Stimulated activated CD4-positive, alpha-beta T cell treated with anti-CD3 and anti-CD28 coated beads, Interleukin-2, amount 100 ng/mL, for 4 hours (primary cell): ENCODE measurements at regions not wholly inside any gene's neighbourhood (a gene's known extent, or its start where the extent isn't known, plus 50 kb on each side); places are given as distances from the start of the nearest gene placed in this dataset.

Experiments used
- DNase-seq: peaks from one replicate; pipeline ENCODE4 v3.0.0-alpha.2; 2020; ENCODE audit warnings: low read depth

GRCh38 chr1:208593306-208594006 is 349.3 kb upstream of the PLXNA2 start:
- DNase-seq, result no peak

DNA sequence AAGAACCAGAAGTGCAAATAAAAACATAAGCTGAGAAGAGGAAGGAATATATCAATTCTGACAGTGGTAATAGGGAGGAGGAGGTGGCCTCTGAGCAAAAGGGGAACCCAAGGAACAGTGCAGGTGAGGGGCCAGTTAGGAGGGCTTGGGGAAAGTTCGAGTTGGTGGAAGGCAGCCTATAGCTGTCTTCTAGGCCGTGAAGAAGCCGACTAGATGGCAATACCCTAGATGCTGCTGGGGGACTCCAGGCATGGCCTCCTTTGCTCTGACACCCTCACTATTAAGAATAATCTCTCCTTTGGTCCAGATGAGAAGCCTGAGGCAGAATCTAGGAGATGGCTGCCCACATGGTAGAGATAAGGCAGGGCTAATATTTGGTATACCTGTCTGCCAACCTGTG is 351.1 kb upstream of the PLXNA2 start:
- DNase-seq, result no peak

DNA sequence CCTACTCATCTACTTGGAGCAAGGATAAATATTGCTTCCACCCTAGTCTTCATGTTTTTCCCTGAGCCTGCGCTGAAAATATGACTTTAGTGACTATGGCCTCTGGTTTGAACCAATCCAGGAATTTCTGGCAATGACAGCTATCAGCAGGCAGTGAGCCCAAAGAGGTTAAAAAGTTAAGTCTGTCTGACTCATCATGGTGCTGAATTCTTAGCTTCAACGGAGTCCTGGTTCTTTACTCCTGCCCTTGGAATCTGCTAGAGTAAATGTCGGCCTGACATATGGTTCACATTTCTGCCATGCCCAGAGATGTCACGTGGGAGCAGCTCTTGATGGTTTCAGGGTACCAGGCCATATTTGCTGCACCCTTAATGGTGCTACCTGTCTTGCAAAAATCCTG is 351.6 kb upstream of the PLXNA2 start:
- DNase-seq, result no peak

GRCh38 chr1:208597571-208597970 is 353.4 kb upstream of the PLXNA2 start:
- no peak for DNase-seq

GRCh38 chr1:208598021-208598420 is 353.8 kb upstream of the PLXNA2 start:
- DNase-seq, result no peak

- DNase-seq, result no peak
Measured at GRCh38 chr1:208599063-208599462, 354.9 kb upstream of the PLXNA2 start.

DNA sequence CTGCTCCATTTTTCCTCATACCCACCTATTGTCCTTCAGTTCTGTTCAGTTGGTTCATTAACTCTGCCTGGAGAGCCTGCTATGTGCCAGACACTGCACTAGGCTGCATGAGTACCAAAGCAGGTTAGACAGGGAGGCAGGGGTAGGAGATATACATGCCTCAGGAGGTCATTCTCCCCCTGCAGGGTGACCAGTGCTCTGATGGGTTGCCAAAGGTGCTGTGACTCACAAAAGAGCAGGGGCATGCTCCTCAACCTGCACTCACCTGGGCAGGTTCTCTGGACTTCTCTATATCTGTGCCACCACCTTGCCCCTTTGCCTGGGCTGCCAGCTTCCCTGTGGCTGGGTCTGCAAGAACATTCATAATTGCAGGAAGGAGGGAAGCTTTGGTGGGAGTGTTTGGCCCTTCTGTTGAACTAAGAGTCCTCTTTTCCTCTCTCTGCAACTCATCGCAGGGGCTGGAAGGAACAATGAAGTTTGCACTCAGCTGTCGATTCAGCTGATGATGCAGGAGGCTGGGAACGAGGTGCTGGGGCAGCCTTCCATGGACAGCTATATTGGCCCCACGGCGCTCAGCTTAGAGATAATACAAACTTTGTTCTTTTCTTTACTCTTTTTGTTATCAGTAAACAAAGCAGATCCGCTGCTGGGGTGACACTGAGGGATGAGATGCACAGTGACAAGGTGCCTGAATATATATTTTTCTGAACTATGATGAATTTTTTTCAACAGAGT is 356.4 kb upstream of the PLXNA2 start:
- DNase-seq, result no peak

- no peak for DNase-seq
Measured at GRCh38 chr1:208601561-208601960, 357.4 kb upstream of the PLXNA2 start.

GRCh38 chr1:208603721-208604120 is 359.5 kb upstream of the PLXNA2 start:
- no peak for DNase-seq

DNA sequence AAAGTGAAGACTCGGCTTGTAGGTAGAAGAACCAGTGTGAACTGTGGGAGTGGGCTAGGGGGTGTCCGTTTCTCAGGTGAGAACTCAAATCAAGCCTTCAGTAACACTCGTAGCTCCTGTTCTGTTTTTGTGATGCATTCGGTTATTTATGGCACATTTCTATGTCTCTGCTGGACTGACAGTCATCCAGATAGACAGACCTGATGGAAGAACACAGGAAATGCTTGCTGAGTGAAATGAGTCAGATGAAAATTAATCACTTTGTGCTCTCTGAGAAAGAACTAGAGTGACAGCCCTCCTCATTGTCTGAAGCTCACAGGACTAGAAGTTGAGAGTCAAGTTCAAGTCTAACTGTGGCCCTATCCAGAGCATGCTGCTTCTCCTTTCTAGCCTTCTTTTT is 360.1 kb upstream of the PLXNA2 start:
- no peak for DNase-seq

DNA sequence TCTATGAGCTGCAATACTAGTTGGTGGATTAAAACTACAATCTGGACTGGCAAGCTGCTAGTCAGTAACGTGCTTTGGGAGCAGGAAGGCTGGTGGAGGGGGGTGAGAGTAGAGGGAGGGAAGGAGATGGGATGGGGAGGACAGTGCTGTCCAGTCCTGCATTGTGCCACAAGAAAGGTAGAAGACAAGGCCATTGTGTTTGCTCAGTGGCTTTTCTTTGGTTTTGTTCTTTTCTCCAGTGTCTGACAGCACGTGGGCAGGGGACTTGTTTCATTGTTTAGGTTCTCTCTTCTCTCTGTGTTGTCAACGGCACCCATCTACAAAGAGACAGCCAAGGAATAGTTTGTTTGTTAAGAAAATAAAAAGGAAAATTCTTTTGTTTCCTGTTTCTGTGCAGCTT is 362.8 kb upstream of the PLXNA2 start:
- DNase-seq, result no peak

DNA sequence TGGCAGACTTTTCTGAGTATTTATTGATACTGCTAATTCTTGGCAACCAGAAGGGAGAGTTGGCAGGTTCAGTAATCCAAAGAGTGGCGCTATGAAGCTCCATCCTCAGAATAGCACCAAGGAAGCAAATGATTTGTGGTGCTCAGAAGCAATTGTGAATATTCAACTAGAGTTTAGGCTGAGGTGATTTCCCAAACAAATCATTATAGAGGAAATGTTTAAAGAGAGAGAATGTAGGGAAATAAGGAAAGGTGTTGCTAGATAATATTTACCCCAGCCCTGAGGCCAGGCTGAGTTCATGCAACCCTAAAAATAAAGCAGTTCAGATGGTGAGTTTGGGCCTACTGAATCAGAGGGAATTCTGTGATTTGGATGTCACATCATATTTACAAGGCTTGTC is 363.4 kb upstream of the PLXNA2 start:
- DNase-seq, result no peak

DNA sequence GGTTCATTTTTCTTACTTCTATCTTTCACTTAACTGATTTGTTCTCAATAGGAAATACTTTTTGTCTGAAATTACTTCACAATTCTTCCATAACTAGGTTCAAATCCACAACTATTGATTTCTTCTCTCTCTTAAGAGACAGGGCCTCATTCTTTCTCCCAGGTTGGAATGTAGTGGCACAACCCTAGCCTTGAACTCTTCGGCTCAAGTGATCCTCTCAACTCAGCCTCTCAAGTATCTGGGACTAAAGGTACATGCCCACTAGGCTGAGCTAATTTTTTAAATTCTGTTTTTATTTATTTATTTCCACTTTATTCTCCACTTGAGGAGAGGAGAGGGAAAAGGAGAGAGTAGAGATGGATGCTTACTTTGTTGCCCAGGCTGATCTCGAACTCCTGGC is 370.4 kb upstream of the PLXNA2 start:
- no peak for DNase-seq

- no peak for DNase-seq
Measured at GRCh38 chr1:208615371-208615770, 371.2 kb upstream of the PLXNA2 start.

GRCh38 chr1:208616776-208617175 is 372.6 kb upstream of the PLXNA2 start:
- no peak for DNase-seq

DNA sequence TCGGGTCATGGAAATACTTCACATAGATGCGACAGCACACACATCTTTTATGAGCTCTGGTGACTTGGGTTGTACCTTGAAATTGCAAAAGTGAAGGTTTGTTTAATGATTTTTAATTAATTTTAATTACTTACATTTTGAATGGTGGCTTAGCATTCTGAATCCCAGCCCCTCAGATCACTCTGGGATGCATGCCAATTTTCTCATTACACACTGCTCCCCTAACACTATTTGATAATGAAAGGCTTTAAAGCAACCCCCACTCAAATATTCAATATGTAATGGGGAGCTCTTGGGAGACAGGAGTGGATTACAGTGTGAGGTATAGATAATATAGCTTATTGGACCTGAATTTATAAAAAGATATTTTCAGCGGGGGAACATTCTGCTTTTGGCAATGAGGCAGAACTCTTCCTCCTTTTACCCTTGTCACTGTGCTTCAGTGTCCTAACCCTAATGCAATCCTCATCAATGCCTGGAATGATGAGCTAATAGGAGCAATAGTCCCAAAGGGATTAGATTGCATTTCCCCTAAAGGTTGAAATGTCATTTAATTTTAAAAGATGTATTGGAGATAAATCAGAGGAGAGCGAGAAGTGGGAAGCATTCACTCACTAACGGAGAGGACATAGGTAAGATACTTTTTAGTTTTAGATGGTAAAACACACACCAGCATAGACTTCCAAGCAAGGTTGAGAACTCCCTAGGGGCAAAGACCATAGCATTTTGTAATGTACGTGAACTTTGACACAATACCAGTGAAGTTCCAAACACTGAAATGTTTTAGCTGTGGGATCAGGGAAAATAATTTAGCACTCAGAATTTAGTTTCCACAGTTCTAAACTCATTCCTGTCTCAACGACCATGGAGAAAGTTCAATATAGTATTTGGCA is 384.1 kb upstream of the PLXNA2 start:
- DNase-seq, result no peak

DNA sequence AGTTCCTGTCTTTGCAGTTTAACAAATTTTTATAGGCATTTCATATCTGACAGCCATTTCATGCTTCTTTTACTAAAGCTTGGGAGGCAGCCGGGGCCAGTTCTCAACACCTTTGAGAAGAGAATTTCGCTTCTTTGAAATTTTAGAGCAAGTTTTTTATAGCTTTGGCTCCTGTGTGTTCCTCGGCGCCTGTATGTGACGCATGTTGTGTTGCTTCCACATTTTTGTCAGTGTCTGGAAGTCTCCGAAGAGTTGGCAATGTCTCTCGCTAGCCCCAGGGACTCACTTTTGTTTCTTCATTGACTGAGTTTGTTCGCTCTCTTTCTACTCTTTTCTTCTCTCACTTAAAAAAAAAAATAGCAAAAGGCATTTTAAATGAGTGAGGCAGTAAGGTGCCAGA is 386.9 kb upstream of the PLXNA2 start:
- no peak for DNase-seq

DNA sequence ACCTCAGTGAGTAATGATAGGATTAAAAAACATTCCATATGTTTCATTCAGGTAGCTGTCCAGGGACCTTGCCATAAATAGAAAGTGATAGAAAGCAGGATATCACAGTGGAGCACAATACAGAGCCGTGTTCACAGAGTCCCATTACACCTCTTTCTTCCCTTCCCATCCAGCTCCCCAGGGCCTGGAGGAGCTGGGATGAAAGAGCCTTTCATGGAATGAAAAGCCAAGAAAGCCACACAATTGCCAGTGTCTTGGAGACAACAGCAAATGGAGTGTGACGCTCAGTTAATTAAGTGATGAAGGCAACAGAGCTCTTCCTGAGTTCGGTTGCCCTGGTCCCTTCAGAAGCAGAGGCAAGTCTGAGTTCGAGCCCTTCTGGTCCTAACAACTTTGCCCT is 387.3 kb upstream of the PLXNA2 start:
- no peak for DNase-seq

GRCh38 chr1:208634346-208635140 is 390.4 kb upstream of the PLXNA2 start:
- no peak for DNase-seq

DNA sequence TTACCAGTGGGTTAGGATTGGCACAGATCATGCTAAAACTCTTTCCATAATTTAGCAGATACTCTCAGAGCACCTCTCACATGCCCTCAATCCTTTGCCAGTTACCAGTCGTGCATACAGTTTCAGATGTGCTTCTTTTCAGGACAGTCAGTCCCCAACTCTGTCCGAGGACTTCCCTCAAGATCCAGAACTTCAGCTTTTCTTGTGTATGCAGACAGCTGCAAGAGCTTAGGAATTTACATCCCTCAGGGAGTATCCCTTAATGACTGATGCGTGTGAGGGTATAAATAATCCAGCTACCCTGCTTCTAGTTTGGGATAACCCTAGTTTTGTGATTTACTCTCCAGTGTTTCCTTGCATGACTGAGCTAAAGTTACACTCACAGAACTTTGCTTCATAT is 393.0 kb upstream of the PLXNA2 start:
- DNase-seq, result no peak

- no peak for DNase-seq
Measured at GRCh38 chr1:208639382-208639781, 395.2 kb upstream of the PLXNA2 start.

DNA sequence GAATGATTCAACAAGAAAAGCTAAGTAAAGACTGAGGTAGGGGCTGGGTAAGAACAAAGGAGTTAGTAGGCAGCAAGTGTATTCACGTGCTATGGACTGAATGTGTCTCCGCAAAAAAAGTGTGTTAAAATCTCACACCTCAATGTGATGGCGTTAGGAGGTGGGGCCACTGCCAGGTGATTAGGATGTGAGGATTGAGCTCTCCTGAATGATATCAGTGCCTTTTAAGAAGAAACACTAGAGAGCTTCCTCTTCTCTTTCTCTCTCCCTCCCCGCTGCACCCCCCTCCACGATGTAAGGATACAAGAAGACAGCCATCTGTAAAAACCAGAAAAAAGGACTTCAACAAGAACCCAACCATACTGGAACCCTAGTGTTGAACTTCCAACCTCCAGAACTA is 396.1 kb upstream of the PLXNA2 start:
- DNase-seq, result no peak
